GM12878 (cell line): ENCODE measurements at regions not wholly inside any gene's neighbourhood (a gene's known extent, or its start where the extent isn't known, plus 50 kb on each side); places are given as distances from the start of the nearest gene placed in this dataset.
"Not testable (repeated sequence)": the region's sequence is repeated elsewhere in the genome, so short reads cannot be mapped to it uniquely, and the experiment has no call there.

Experiments
- CHD4 ChIP-seq: fragments of 200-600 bp; sonication (generic); IDR thresholded peaks from 2 replicates; pipeline ENCODE4 v1.6.1; 2016; ENCODE audit warnings: mild to moderate bottlenecking
- EP300 ChIP-seq, 2 experiments: fragments of 150-350 bp in 1 of 2; IDR thresholded peaks; 2 replicates each; pipeline ENCODE4 v1.6.1; 2011 to 2012; ENCODE audit warnings: low read depth in 2 of 2, low read length in 2 of 2, borderline replicate concordance in 1 of 2, improper control_type of control experiment in 1 of 2, inconsistent platforms in 1 of 2; ENCODE audit not compliant: control insufficient read depth in 1 of 2
- HDAC2 ChIP-seq: fragments of 200-600 bp; sonication (generic); IDR thresholded peaks from 2 replicates; pipeline ENCODE4 v1.6.1; 2017
- SP1 ChIP-seq: IDR thresholded peaks from one replicate; pipeline ENCODE4 v1.6.1; 2011; ENCODE audit warnings: low read depth, low read length
- TAF1 ChIP-seq: IDR thresholded peaks from 2 replicates; pipeline ENCODE4 v1.6.1; 2011; ENCODE audit warnings: mild to moderate bottlenecking, low read depth, low read length, borderline replicate concordance
- TARDBP ChIP-seq: IDR thresholded peaks from 2 replicates; pipeline ENCODE4 v1.6.1; 2016; ENCODE audit warnings: borderline replicate concordance
- TF ChIP-seq, protein P1 (sequence below), 3 experiments: IDR thresholded peaks in 2 of 3; conservative IDR thresholded peaks in 1 of 3; 2 replicates each; pipeline ENCODE4 v1.5.1; 2011; ENCODE audit warnings: low read depth in 3 of 3, low read length in 3 of 3, mild to moderate bottlenecking in 3 of 3, control low read depth in 2 of 3, moderate library complexity in 2 of 3, inconsistent platforms in 1 of 3, mixed read lengths in 1 of 3; ENCODE audit not compliant: control insufficient read depth in 2 of 3, insufficient read depth in 1 of 3; ENCODE audit errors: extremely low read depth in 1 of 3
- TF ChIP-seq, protein P2 (sequence below): IDR thresholded peaks from 2 replicates; pipeline ENCODE4 v1.6.1; 2012; ENCODE audit warnings: low read depth, low read length, improper control_type of control experiment
- TF ChIP-seq, protein P3 (sequence below): fragments of 450-650 bp; formaldehyde crosslinking; IDR thresholded peaks from 2 replicates; pipeline ENCODE4 v1.4.0; 2020; ENCODE audit warnings: mild to moderate bottlenecking, moderate library complexity

DNA sequence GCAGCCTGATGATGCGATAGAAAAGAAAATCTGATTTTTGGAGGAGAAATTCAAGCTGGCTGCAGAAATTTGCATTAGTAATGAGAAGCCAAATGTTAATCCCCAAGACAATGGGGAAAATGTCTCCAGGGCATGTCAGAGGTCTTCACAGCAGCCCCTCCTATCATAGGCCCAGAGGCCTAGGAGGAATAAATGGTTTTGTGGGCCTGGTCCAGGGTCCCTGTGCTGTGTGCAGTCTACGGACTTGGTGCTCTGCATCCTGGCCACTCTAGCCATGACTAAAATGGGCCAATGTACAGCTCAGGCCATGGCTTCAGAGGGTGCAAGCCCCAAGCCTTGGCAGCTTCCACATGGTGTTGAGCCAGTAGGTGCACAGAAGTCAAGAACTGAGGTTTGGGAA, 303.8 kb upstream of the SEMA3C start:
- TF ChIP-seq, protein P1, sequence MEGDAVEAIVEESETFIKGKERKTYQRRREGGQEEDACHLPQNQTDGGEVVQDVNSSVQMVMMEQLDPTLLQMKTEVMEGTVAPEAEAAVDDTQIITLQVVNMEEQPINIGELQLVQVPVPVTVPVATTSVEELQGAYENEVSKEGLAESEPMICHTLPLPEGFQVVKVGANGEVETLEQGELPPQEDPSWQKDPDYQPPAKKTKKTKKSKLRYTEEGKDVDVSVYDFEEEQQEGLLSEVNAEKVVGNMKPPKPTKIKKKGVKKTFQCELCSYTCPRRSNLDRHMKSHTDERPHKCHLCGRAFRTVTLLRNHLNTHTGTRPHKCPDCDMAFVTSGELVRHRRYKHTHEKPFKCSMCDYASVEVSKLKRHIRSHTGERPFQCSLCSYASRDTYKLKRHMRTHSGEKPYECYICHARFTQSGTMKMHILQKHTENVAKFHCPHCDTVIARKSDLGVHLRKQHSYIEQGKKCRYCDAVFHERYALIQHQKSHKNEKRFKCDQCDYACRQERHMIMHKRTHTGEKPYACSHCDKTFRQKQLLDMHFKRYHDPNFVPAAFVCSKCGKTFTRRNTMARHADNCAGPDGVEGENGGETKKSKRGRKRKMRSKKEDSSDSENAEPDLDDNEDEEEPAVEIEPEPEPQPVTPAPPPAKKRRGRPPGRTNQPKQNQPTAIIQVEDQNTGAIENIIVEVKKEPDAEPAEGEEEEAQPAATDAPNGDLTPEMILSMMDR (IDR thresholded peaks at IDR 0.05 in 2 of 3, conservative IDR thresholded peaks at IDR 0.05 in 1 of 3; ENCODE audit: control insufficient read depth in 2 of 3, extremely low read depth in 1 of 3, insufficient read depth in 1 of 3, low read depth in 3 of 3, low read length in 3 of 3) = not testable (repeated sequence)
- TF ChIP-seq, protein P2, sequence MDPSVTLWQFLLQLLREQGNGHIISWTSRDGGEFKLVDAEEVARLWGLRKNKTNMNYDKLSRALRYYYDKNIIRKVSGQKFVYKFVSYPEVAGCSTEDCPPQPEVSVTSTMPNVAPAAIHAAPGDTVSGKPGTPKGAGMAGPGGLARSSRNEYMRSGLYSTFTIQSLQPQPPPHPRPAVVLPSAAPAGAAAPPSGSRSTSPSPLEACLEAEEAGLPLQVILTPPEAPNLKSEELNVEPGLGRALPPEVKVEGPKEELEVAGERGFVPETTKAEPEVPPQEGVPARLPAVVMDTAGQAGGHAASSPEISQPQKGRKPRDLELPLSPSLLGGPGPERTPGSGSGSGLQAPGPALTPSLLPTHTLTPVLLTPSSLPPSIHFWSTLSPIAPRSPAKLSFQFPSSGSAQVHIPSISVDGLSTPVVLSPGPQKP = not testable (repeated sequence)
- not testable (repeated sequence) for TF ChIP-seq HDAC2; SP1; TAF1; EP300 (IDR thresholded peaks at IDR 0.05; ENCODE audit: borderline replicate concordance in 1 of 2, control insufficient read depth in 1 of 2, low read depth in 2 of 2, low read length in 2 of 2); TARDBP; CHD4
- TF ChIP-seq, protein P3, sequence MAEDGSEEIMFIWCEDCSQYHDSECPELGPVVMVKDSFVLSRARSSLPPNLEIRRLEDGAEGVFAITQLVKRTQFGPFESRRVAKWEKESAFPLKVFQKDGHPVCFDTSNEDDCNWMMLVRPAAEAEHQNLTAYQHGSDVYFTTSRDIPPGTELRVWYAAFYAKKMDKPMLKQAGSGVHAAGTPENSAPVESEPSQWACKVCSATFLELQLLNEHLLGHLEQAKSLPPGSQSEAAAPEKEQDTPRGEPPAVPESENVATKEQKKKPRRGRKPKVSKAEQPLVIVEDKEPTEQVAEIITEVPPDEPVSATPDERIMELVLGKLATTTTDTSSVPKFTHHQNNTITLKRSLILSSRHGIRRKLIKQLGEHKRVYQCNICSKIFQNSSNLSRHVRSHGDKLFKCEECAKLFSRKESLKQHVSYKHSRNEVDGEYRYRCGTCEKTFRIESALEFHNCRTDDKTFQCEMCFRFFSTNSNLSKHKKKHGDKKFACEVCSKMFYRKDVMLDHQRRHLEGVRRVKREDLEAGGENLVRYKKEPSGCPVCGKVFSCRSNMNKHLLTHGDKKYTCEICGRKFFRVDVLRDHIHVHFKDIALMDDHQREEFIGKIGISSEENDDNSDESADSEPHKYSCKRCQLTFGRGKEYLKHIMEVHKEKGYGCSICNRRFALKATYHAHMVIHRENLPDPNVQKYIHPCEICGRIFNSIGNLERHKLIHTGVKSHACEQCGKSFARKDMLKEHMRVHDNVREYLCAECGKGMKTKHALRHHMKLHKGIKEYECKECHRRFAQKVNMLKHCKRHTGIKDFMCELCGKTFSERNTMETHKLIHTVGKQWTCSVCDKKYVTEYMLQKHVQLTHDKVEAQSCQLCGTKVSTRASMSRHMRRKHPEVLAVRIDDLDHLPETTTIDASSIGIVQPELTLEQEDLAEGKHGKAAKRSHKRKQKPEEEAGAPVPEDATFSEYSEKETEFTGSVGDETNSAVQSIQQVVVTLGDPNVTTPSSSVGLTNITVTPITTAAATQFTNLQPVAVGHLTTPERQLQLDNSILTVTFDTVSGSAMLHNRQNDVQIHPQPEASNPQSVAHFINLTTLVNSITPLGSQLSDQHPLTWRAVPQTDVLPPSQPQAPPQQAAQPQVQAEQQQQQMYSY (CRISPR knock-in tag) = not testable (repeated sequence)
